ENCODE measurements at regions not wholly inside any gene's neighbourhood (a gene's known extent, or its start where the extent isn't known, plus 50 kb on each side); places are given as distances from the start of the nearest gene placed in this dataset.

DNA sequence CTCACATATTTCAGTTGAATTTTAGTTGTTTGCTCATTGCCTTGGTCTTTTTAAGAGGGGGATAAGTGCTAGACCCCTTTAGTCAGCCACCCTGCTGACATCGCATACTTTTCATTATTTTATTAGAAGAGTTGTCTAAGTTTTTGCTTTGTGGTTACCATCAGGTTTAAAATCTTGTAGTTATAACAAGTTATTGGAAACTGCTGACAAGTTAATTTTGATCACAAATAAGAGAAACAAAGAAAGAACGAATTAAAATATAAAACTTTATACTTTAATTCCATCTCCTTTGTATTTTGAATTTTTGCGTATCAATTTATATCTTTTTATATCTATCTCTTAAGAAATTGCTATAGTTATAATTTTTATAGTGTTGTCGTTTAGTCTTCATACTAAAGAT, 679.7 kb downstream of the TECRL start:
- Mint-ChIP-seq H3K9me3 (ENCODE audit: unreplicated experiment) (peaks cover 8% of the 10 kb centered on the region), H3K4me3 (ENCODE audit: unreplicated experiment) (no peak overlapping the region), H3K4me1 (ENCODE audit: insufficient read depth, unreplicated experiment) (no peaks in the 10 kb centered on the region), H3K27me3 (ENCODE audit: insufficient read depth, unreplicated experiment) (no peaks in the 10 kb centered on the region), H3K36me3 (ENCODE audit: insufficient read depth, unreplicated experiment) (no peaks in the 10 kb centered on the region), H3K27ac (ENCODE audit: low read depth, unreplicated experiment) (no peak overlapping the region)
- BruUV-seq (replicated peaks) = no TSS peak
- intact Hi-C loops (cut with micrococcal nuclease) = no loop called here
- DNase-seq (ENCODE audit: unreplicated experiment) = no peak
- POLR2A ChIA-PET = no interaction called here
- CTCF ChIA-PET = no interaction called here
- TF ChIP-seq, protein P1, sequence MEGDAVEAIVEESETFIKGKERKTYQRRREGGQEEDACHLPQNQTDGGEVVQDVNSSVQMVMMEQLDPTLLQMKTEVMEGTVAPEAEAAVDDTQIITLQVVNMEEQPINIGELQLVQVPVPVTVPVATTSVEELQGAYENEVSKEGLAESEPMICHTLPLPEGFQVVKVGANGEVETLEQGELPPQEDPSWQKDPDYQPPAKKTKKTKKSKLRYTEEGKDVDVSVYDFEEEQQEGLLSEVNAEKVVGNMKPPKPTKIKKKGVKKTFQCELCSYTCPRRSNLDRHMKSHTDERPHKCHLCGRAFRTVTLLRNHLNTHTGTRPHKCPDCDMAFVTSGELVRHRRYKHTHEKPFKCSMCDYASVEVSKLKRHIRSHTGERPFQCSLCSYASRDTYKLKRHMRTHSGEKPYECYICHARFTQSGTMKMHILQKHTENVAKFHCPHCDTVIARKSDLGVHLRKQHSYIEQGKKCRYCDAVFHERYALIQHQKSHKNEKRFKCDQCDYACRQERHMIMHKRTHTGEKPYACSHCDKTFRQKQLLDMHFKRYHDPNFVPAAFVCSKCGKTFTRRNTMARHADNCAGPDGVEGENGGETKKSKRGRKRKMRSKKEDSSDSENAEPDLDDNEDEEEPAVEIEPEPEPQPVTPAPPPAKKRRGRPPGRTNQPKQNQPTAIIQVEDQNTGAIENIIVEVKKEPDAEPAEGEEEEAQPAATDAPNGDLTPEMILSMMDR (IDR thresholded peaks at IDR 0.05; ENCODE audit: unreplicated experiment) = no peak

DNA sequence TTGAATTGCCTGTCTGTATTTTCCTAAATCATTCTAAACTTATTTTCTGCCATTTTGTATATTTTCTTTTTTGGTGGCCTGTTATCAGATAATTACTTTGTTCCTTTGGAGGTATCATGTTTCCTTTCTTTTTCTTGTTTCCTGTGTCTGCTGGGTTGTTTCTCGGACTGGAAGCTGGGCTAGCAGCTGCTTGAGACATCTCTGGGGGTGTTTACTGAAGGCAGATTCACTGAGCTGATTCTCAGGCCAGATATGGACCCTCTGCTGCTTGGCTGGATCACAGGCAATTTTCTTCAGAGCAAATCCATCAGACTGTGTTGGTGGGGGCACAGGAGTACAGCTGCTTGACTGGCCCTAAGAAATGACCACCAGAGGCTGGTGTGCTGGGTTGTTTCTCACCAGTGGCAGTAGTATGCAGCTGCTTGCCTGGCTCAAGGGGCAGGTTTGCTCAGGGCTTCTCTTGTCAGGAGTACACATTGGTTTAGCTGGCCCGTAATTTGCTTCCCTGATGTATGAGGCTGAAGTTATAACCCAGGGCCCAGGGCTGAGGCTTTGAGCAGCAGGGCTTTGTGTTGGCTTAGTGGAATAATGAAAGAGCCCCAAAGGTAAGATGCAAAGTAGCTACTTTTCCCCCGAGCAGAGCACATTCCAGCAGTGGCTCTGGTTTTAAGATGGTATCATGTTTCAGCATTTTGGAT, 680.6 kb downstream of the TECRL start:
- Mint-ChIP-seq H3K4me1 (ENCODE audit: insufficient read depth, unreplicated experiment) (no peaks in the 10 kb centered on the region), H3K27me3 (ENCODE audit: insufficient read depth, unreplicated experiment) (no peaks in the 10 kb centered on the region), H3K9me3 (ENCODE audit: unreplicated experiment) (peaks cover 8% of the 10 kb centered on the region), H3K4me3 (ENCODE audit: unreplicated experiment) (no peak overlapping the region), H3K36me3 (ENCODE audit: insufficient read depth, unreplicated experiment) (no peaks in the 10 kb centered on the region), H3K27ac (ENCODE audit: low read depth, unreplicated experiment) (no peak overlapping the region)
- POLR2A ChIA-PET = no interaction called here
- TF ChIP-seq, protein P1 (IDR thresholded peaks at IDR 0.05; ENCODE audit: unreplicated experiment) = no peak
- CTCF ChIA-PET = interaction anchor here (0.6 kb wide), 2 partner anchors 39 to 98 kb away, joined by 3 read pairs; no protein-coding TSS in a partner anchor
- intact Hi-C loops (cut with micrococcal nuclease) = no loop called here
- no TSS peak for BruUV-seq (replicated peaks)
- no peak for DNase-seq (ENCODE audit: unreplicated experiment)

DNA sequence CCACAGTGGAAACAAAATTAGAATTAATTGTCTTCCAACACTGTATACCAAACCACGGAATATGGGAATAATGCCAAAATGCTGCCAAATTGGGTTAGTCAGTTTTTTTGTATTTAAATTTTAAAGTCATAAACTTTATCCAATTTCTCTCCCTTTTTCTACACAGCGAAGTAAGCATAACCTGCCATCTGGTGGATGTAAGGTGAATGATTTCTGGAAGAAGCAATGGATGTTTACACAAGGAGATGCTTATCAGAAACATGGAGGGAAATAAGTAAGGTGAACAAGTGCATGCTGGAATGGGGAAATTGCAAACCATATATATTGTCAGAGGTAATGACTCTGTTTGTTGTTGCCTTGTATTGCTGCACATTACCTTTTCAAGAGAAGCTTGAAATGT, 691.9 kb downstream of the TECRL start:
- no TSS peak for BruUV-seq (replicated peaks)

DNA sequence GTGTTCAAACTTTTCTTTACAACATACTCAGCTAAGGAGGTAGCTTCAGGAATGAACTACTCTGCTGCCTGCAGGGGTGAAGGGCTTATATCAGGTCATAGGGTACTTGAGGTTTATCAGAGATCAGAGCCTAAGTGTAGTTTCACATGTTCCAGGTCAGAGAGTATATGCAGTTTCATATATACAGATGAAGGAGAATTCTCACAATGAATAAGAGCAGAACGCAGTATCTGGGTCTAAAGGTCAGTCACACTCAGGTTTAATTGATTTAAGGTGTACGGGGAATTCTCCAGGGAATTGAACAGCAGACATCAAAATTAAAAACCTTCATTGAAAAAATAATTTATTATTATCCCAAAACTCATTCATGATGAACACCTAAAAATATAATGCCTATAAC, 700.6 kb downstream of the TECRL start:
- CTCF ChIA-PET = no interaction called here
- intact Hi-C loops (cut with micrococcal nuclease) = no loop called here
- no peaks in the 10 kb centered on the region for H3K27me3 Mint-ChIP-seq (ENCODE audit: insufficient read depth, unreplicated experiment)
- no peaks in the 10 kb centered on the region for H3K4me1 Mint-ChIP-seq (ENCODE audit: insufficient read depth, unreplicated experiment)
- H3K36me3 Mint-ChIP-seq (ENCODE audit: insufficient read depth, unreplicated experiment) = peaks cover under 1% of the 10 kb centered on the region
- H3K4me3 Mint-ChIP-seq (ENCODE audit: unreplicated experiment) = no peak overlapping the region
- no peaks in the 10 kb centered on the region for H3K9me3 Mint-ChIP-seq (ENCODE audit: unreplicated experiment)
- no peak overlapping the region for H3K27ac Mint-ChIP-seq (ENCODE audit: low read depth, unreplicated experiment)
- TF ChIP-seq, protein P1 (IDR thresholded peaks at IDR 0.05; ENCODE audit: unreplicated experiment) = no peak
- POLR2A ChIA-PET = no interaction called here
- DNase-seq (ENCODE audit: unreplicated experiment) = no peak
- BruUV-seq (replicated peaks) = no TSS peak

More for the DNA sequence above, 691.9 kb downstream of the TECRL start:
- CTCF ChIA-PET = interaction anchor here (0.5 to 0.7 kb wide), 5 partner anchors 14 to 493 kb away, joined by 3 to 5 read pairs (median 3); no protein-coding TSS in a partner anchor
- Mint-ChIP-seq H3K4me3 (ENCODE audit: unreplicated experiment) (no peak overlapping the region), H3K4me1 (ENCODE audit: insufficient read depth, unreplicated experiment) (no peaks in the 10 kb centered on the region), H3K36me3 (ENCODE audit: insufficient read depth, unreplicated experiment) (peaks cover 4% of the 10 kb centered on the region), H3K9me3 (ENCODE audit: unreplicated experiment) (no peaks in the 10 kb centered on the region), H3K27me3 (ENCODE audit: insufficient read depth, unreplicated experiment) (no peaks in the 10 kb centered on the region), H3K27ac (ENCODE audit: low read depth, unreplicated experiment) (no peak overlapping the region)
- POLR2A ChIA-PET = interaction anchor here (0.7 kb wide), 1 partner anchor 377 kb away, joined by 3 read pairs; no protein-coding TSS in a partner anchor
- TF ChIP-seq, protein P1 (IDR thresholded peaks at IDR 0.05; ENCODE audit: unreplicated experiment) = peak; percentile 26
- DNase-seq (ENCODE audit: unreplicated experiment) = peak; percentile 48
- intact Hi-C loops (cut with micrococcal nuclease) = loop anchor here (2.0 kb wide), 3 partner anchors 189 to 821 kb away; no protein-coding TSS in a partner anchor

Measured in MCF 10A (cell line).